K562 (cell line): ENCODE measurements at regions not wholly inside any gene's neighbourhood (a gene's known extent, or its start where the extent isn't known, plus 50 kb on each side); places are given as distances from the start of the nearest gene placed in this dataset.

Experiments
- ATAC-seq: fragments of 200-7000 bp; cut with Tn5 transposase; 3 replicates; pipeline ENCODE4 v1.9.1; 2020; ENCODE audit warnings: moderate library complexity
- BruUV-seq: library from RNA; stranded (reverse); fragments of 400-500 nt; replicated peaks from 2 replicates; lab custom pipeline; 2021; lab: Mats Ljungman, UMichigan
- CTCF ChIA-PET: fragments of 300-600 bp; formaldehyde crosslinking; extraction: SDS; loops from one replicate; lab custom pipeline; 2021; ENCODE audit warnings: low intra/inter-chr PET ratio; lab: Yijun Ruan, JAX
- POLR2A ChIA-PET: fragments of 300-600, 350-650 bp; sonication (Branson Sonifier 250); formaldehyde crosslinking; extraction: SDS; loops from one replicate; lab custom pipeline; 2021; ENCODE audit warnings: antibody characterized with exemption, inconsistent platforms; lab: Yijun Ruan, JAX
- DNase-seq, 4 experiments: peaks; one replicate each; pipeline versions ENCODE4 v3.0.0 to v3.0.0-alpha.2; 2011 to 2018; ENCODE audit warnings: low spot score in 3 of 4, mixed read lengths in 3 of 4; ENCODE audit errors: extremely low read depth in 1 of 4
- FAIRE-seq: peaks from 2 replicates; lab custom pipeline; 2011; peaks lifted over from hg19 to GRCh38; lab: Jason Lieb, UNC
- H2AFZ ChIP-seq: 2 replicates; pipeline ENCODE4 v1.6.0; 2011; ENCODE audit warnings: low read depth, low read length, control low read depth, inconsistent platforms
- H3K27ac ChIP-seq: fragments of 200-600 bp; 3 replicates; pipeline ENCODE4 v1.8.0; 2011; ENCODE audit warnings: low read depth, mild to moderate bottlenecking, control low read depth, inconsistent platforms, low read length, moderate library complexity, mixed read lengths; ENCODE audit errors: extremely low read depth
- H3K27me3 ChIP-seq, 2 experiments: fragments of 300-600 bp in 1 of 2; 2 replicates in 1 of 2; 3 replicates in 1 of 2; pipeline versions ENCODE4 v1.6.0 to v1.8.0; 2011; ENCODE audit warnings: inconsistent platforms in 2 of 2, low read length in 2 of 2, mild to moderate bottlenecking in 1 of 2, mixed read lengths in 1 of 2, moderate library complexity in 1 of 2; ENCODE audit not compliant: control insufficient read depth in 2 of 2, insufficient read depth in 2 of 2
- H3K36me3 ChIP-seq: fragments of 300-600 bp; 3 replicates; pipeline ENCODE4 v1.8.0; 2011; ENCODE audit warnings: mild to moderate bottlenecking, low read length, inconsistent platforms; ENCODE audit not compliant: control insufficient read depth, insufficient read depth
- H3K4me1 ChIP-seq, 2 experiments: fragments of 200-600 bp in 1 of 2; replicated peaks in 1 of 2; 2 replicates in 1 of 2; 3 replicates in 1 of 2; pipeline versions ENCODE4 v1.5.1 to v1.8.0; 2011; ENCODE audit warnings: inconsistent platforms in 2 of 2, low read length in 2 of 2, mild to moderate bottlenecking in 1 of 2, mixed read lengths in 1 of 2, moderate library complexity in 1 of 2; ENCODE audit not compliant: control insufficient read depth in 2 of 2, insufficient read depth in 2 of 2
- H3K4me2 ChIP-seq: 2 replicates; pipeline ENCODE4 v1.6.1; 2011; ENCODE audit warnings: low read length, control low read depth, inconsistent platforms, mixed read lengths; ENCODE audit not compliant: insufficient read depth
- H3K4me3 ChIP-seq: fragments of 200-600 bp; sonication (generic), shearing (Covaris generic); 2 replicates; pipeline ENCODE4 v1.5.1; 2016; ENCODE audit warnings: control low read depth, inconsistent platforms
- H3K79me2 ChIP-seq: fragments of 200-600 bp; 3 replicates; pipeline ENCODE4 v1.8.0; 2011; ENCODE audit warnings: low read length, inconsistent platforms; ENCODE audit not compliant: control insufficient read depth, insufficient read depth
- H3K9ac ChIP-seq, 2 experiments: 2 replicates each; pipeline versions ENCODE4 v1.6.0 to v1.6.1; 2011; ENCODE audit warnings: low read depth in 2 of 2, low read length in 2 of 2, control low read depth in 1 of 2, inconsistent platforms in 1 of 2, mild to moderate bottlenecking in 1 of 2, mixed read lengths in 1 of 2; ENCODE audit not compliant: insufficient read depth in 1 of 2
- H3K9me1 ChIP-seq: one replicate; pipeline ENCODE4 v1.6.0; 2011; ENCODE audit warnings: inconsistent platforms, mild to moderate bottlenecking, low read length, moderate library complexity; ENCODE audit not compliant: control insufficient read depth, insufficient read depth
- H3K9me3 ChIP-seq: replicated peaks from 2 replicates; pipeline ENCODE4 v1.5.1; 2011; ENCODE audit warnings: low read depth, low read length, inconsistent platforms; ENCODE audit not compliant: control insufficient read depth, insufficient read depth
- H4K20me1 ChIP-seq: replicated peaks from 2 replicates; pipeline ENCODE4 v1.6.1; 2011; ENCODE audit warnings: low read length, inconsistent platforms, mixed read lengths; ENCODE audit not compliant: control insufficient read depth, insufficient read depth
- CBX5 ChIP-seq: IDR thresholded peaks from 2 replicates; pipeline ENCODE4 v1.6.1; 2014; ENCODE audit warnings: low read depth, borderline replicate concordance
- MTA1 ChIP-seq: fragments of 450-650 bp; IDR thresholded peaks from 2 replicates; pipeline ENCODE4 v1.6.1; 2017; ENCODE audit warnings: borderline replicate concordance
- PHF20 ChIP-seq: fragments of 450-650 bp; IDR thresholded peaks from 2 replicates; pipeline ENCODE4 v1.6.1; 2018; ENCODE audit not compliant: partially characterized antibody
- SIN3B ChIP-seq: fragments of 450-650 bp; IDR thresholded peaks from 2 replicates; pipeline ENCODE4 v1.6.1; 2017; ENCODE audit warnings: low read depth, mild to moderate bottlenecking, moderate library complexity
- TFAM ChIP-seq: fragments of 250-450 bp; sonication (Bioruptor Pico); conservative IDR thresholded peaks from 2 replicates; pipeline ENCODE4 v1.5.0; 2021; ENCODE audit warnings: mild to moderate bottlenecking, moderate library complexity
- ZFPM2 ChIP-seq: fragments of 250-450 bp; sonication (Bioruptor Pico); IDR thresholded peaks from 2 replicates; pipeline ENCODE4 v1.5.1; 2022; ENCODE audit warnings: mild to moderate bottlenecking
- ZNF197 ChIP-seq: fragments of 200-800 bp; sonication (Bioruptor generic); IDR thresholded peaks from 2 replicates; pipeline ENCODE4 v1.6.1; 2016; ENCODE audit warnings: low read depth, missing genetic modification characterization, missing compliant biosample characterization
- WGBS: fragments of 100-300 bp; shearing (Covaris generic); methylation state at CpG from one replicate; pipeline ENCODE4 v1.1.6; 2016; ENCODE audit warnings: low coverage, mixed read lengths; ENCODE audit not compliant: insufficient coverage; ENCODE audit errors: missing lambda C conversion rate; 5-methylcytosine and 5-hydroxymethylcytosine counted together
- in situ Hi-C: fragments of 300-500 bp; cut with MboI; formaldehyde crosslinking; loops from 4 replicates; pipeline ENCODE4 v1.15.0; 2018; ENCODE audit warnings: inconsistent platforms, mixed read lengths
- intact Hi-C: fragments of 100-400 bp; cut with micrococcal nuclease; formaldehyde crosslinking; loops from 2 replicates; pipeline ENCODE4 v1.14.2; 2022
- TF ChIP-seq, protein P1 (sequence below): fragments of 450-650 bp; IDR thresholded peaks from 2 replicates; pipeline ENCODE4 v1.6.1; 2018; ENCODE audit warnings: mild to moderate bottlenecking, low read depth; ENCODE audit not compliant: partially characterized antibody
- TF ChIP-seq, protein P2 (sequence below): fragments of 250-450 bp; sonication (Bioruptor Pico); IDR thresholded peaks from 2 replicates; pipeline ENCODE4 v1.5.1; 2021; ENCODE audit warnings: mild to moderate bottlenecking
- TF ChIP-seq, protein P3 (sequence below), 2 experiments: IDR thresholded peaks in 1 of 2; conservative IDR thresholded peaks in 1 of 2; 2 replicates each; pipeline ENCODE4 v1.6.1; 2016; ENCODE audit warnings: low read depth in 2 of 2, mild to moderate bottlenecking in 1 of 2, missing compliant biosample characterization in 1 of 2, missing genetic modification characterization in 1 of 2, moderate library complexity in 1 of 2
- TF ChIP-seq, protein P4 (sequence below): sonication (generic); formaldehyde crosslinking; IDR thresholded peaks from 2 replicates; pipeline ENCODE4 v1.8.0; 2023; ENCODE audit warnings: mild to moderate bottlenecking, missing genetic modification reagents
- TF ChIP-seq, protein P5 (sequence below): sonication (generic); formaldehyde crosslinking; IDR thresholded peaks from 2 replicates; pipeline ENCODE4 v1.8.1; 2023; ENCODE audit warnings: mild to moderate bottlenecking, missing genetic modification reagents, moderate library complexity

DNA sequence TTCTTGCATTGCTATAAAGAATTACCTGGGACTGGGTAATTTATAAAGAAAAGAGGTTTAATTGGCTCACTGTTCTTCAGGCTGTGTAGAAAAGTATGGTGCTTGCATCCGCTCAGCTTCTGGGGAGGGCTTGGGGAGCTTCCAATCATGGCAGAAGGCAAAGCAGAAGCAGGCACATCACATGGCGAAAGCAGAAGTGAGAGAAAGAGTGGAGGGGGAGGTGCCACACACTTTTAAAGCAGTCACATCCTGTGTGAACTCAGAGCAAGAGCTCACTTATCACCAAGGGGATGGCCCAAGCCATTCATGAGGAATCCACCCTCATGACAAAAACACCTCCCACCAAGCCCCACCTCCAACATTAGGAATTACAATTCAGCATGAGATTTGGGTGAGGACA lies 303.5 kb downstream of the OTUD1 start:
- Histone ChIP-seq H3K9me1 (no peaks in the 10 kb centered on the region), H4K20me1 (no peaks in the 10 kb centered on the region), H3K27me3 (no peaks in the 10 kb centered on the region), H3K4me3 (no peak overlapping the region), H3K9ac (no peak overlapping the region), H3K4me2 (no peak overlapping the region), H3K79me2 (no peaks in the 10 kb centered on the region), H3K9me3 (no peaks in the 10 kb centered on the region), H3K36me3 (no peaks in the 10 kb centered on the region), H3K27ac (no peak overlapping the region), H2AFZ (no peak overlapping the region), H3K4me1 (no peaks in the 10 kb centered on the region)
- 0% methylated on average over 2 of the region's 2 CpGs for WGBS
- DNase-seq (no peak), FAIRE-seq (no peak), ATAC-seq (no peak)
- POLR2A ChIA-PET: no interaction called here
- intact Hi-C loops: no loop called here
- in situ Hi-C loops: no loop called here
- no TSS peak for BruUV-seq
- CTCF ChIA-PET: no interaction called here
- TF ChIP-seq, protein P1, sequence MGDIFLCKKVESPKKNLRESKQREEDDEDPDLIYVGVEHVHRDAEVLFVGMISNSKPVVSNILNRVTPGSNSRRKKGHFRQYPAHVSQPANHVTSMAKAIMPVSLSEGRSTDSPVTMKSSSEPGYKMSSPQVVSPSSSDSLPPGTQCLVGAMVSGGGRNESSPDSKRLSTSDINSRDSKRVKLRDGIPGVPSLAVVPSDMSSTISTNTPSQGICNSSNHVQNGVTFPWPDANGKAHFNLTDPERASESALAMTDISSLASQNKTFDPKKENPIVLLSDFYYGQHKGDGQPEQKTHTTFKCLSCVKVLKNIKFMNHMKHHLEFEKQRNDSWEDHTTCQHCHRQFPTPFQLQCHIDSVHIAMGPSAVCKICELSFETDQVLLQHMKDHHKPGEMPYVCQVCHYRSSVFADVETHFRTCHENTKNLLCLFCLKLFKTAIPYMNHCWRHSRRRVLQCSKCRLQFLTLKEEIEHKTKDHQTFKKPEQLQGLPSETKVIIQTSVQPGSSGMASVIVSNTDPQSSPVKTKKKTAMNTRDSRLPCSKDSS: no peak
- TF ChIP-seq, protein P2, sequence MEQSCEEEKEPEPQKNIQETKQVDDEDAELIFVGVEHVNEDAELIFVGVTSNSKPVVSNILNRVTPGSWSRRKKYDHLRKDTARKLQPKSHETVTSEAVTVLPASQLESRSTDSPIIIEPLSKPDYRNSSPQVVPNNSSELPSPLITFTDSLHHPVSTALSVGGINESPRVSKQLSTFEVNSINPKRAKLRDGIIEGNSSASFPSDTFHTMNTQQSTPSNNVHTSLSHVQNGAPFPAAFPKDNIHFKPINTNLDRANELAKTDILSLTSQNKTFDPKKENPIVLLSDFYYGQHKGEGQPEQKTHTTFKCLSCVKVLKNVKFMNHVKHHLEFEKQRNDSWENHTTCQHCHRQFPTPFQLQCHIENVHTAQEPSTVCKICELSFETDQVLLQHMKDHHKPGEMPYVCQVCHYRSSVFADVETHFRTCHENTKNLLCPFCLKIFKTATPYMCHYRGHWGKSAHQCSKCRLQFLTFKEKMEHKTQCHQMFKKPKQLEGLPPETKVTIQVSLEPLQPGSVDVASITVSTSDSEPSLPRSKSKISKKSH (CRISPR knock-in tag): no peak
- TF ChIP-seq CBX5: no peak
- no peak for TF ChIP-seq TFAM (CRISPR knock-in tag)
- no peak for TF ChIP-seq MTA1
- no peak for TF ChIP-seq ZNF197 (CRISPR knock-in tag)
- TF ChIP-seq, protein P3, sequence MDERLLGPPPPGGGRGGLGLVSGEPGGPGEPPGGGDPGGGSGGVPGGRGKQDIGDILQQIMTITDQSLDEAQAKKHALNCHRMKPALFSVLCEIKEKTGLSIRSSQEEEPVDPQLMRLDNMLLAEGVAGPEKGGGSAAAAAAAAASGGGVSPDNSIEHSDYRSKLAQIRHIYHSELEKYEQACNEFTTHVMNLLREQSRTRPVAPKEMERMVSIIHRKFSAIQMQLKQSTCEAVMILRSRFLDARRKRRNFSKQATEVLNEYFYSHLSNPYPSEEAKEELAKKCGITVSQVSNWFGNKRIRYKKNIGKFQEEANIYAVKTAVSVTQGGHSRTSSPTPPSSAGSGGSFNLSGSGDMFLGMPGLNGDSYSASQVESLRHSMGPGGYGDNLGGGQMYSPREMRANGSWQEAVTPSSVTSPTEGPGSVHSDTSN (CRISPR knock-in tag; IDR thresholded peaks at IDR 0.05; ENCODE audit: low read depth): no peak
- TF ChIP-seq, protein P3 (tag; conservative IDR thresholded peaks at IDR 0.05; ENCODE audit: low read depth): no peak
- no peak for TF ChIP-seq PHF20
- TF ChIP-seq ZFPM2 (CRISPR knock-in tag): no peak
- TF ChIP-seq, protein P4, sequence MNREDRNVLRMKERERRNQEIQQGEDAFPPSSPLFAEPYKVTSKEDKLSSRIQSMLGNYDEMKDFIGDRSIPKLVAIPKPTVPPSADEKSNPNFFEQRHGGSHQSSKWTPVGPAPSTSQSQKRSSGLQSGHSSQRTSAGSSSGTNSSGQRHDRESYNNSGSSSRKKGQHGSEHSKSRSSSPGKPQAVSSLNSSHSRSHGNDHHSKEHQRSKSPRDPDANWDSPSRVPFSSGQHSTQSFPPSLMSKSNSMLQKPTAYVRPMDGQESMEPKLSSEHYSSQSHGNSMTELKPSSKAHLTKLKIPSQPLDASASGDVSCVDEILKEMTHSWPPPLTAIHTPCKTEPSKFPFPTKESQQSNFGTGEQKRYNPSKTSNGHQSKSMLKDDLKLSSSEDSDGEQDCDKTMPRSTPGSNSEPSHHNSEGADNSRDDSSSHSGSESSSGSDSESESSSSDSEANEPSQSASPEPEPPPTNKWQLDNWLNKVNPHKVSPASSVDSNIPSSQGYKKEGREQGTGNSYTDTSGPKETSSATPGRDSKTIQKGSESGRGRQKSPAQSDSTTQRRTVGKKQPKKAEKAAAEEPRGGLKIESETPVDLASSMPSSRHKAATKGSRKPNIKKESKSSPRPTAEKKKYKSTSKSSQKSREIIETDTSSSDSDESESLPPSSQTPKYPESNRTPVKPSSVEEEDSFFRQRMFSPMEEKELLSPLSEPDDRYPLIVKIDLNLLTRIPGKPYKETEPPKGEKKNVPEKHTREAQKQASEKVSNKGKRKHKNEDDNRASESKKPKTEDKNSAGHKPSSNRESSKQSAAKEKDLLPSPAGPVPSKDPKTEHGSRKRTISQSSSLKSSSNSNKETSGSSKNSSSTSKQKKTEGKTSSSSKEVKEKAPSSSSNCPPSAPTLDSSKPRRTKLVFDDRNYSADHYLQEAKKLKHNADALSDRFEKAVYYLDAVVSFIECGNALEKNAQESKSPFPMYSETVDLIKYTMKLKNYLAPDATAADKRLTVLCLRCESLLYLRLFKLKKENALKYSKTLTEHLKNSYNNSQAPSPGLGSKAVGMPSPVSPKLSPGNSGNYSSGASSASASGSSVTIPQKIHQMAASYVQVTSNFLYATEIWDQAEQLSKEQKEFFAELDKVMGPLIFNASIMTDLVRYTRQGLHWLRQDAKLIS (CRISPR knock-in tag): no peak
- TF ChIP-seq, protein P5, sequence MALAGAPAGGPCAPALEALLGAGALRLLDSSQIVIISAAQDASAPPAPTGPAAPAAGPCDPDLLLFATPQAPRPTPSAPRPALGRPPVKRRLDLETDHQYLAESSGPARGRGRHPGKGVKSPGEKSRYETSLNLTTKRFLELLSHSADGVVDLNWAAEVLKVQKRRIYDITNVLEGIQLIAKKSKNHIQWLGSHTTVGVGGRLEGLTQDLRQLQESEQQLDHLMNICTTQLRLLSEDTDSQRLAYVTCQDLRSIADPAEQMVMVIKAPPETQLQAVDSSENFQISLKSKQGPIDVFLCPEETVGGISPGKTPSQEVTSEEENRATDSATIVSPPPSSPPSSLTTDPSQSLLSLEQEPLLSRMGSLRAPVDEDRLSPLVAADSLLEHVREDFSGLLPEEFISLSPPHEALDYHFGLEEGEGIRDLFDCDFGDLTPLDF (CRISPR knock-in tag): no peak
- TF ChIP-seq SIN3B: no peak
